ENCODE measurements at regions not wholly inside any gene's neighbourhood (a gene's known extent, or its start where the extent isn't known, plus 50 kb on each side); places are given as distances from the start of the nearest gene placed in this dataset.
A peak's percentile ranks its signal among the peaks of the same experiment; 100 is the strongest.

GRCh38 chr19:27975419-27976005 is 1237.4 kb downstream of the UQCRFS1 start:
- H3K4me1 ChIP-seq = no peaks in the 10 kb centered on the region
- TF ChIP-seq CTCF (IDR thresholded peaks at IDR 0.05) = no peak
- H3K27me3 ChIP-seq = no peaks in the 10 kb centered on the region
- intact Hi-C loops (cut with DNase I) = no loop called here
- H3K36me3 ChIP-seq = no peaks in the 10 kb centered on the region
- H3K9me3 ChIP-seq = no peaks in the 10 kb centered on the region
- H3K27ac ChIP-seq = no peak overlapping the region
- ATAC-seq (no peak), DNase-seq (no peak)
- H3K4me3 ChIP-seq = no peak overlapping the region

GRCh38 chr19:27974082-27974513 is 1238.9 kb downstream of the UQCRFS1 start:
- intact Hi-C loops (cut with DNase I) = no loop called here
- H3K9me3 ChIP-seq = no peaks in the 10 kb centered on the region
- DNase-seq = no peak
- H3K4me3 ChIP-seq = no peak overlapping the region
- H3K27ac ChIP-seq = no peak overlapping the region
- no peaks in the 10 kb centered on the region for H3K36me3 ChIP-seq
- peak; percentile 36 for TF ChIP-seq CTCF (IDR thresholded peaks at IDR 0.05)
- H3K27me3 ChIP-seq = no peaks in the 10 kb centered on the region
- H3K4me1 ChIP-seq = no peaks in the 10 kb centered on the region
- no peak for ATAC-seq

GRCh38 chr19:27972291-27973040 is 1240.5 kb downstream of the UQCRFS1 start:
- Histone ChIP-seq H3K27me3 (no peaks in the 10 kb centered on the region), H3K4me1 (no peaks in the 10 kb centered on the region), H3K27ac (no peak overlapping the region), H3K9me3 (no peaks in the 10 kb centered on the region), H3K4me3 (no peak overlapping the region), H3K36me3 (no peaks in the 10 kb centered on the region)
- intact Hi-C loops (cut with DNase I) = no loop called here
- ATAC-seq (peak; percentile 54), DNase-seq (no peak)
- no peak for TF ChIP-seq CTCF (IDR thresholded peaks at IDR 0.05)

- no peak overlapping the region for H3K4me3 ChIP-seq
- intact Hi-C loops (cut with DNase I) = no loop called here
Measured at GRCh38 chr19:27971869-27972268, 1241.1 kb downstream of the UQCRFS1 start.

GRCh38 chr19:27971071-27971470 is 1241.9 kb downstream of the UQCRFS1 start:
- Histone ChIP-seq H3K4me1 (no peaks in the 10 kb centered on the region), H3K27ac (no peak overlapping the region), H3K4me3 (no peak overlapping the region), H3K27me3 (no peaks in the 10 kb centered on the region), H3K36me3 (no peaks in the 10 kb centered on the region), H3K9me3 (no peaks in the 10 kb centered on the region)
- TF ChIP-seq CTCF (IDR thresholded peaks at IDR 0.05) = no peak
- ATAC-seq (peak; percentile 64), DNase-seq (no peak)
- intact Hi-C loops (cut with DNase I) = no loop called here

More at GRCh38 chr19:27971869-27972268, 1241.1 kb downstream of the UQCRFS1 start:
- Histone ChIP-seq H3K27ac (no peak overlapping the region), H3K4me1 (no peaks in the 10 kb centered on the region), H3K36me3 (no peaks in the 10 kb centered on the region), H3K9me3 (no peaks in the 10 kb centered on the region), H3K27me3 (no peaks in the 10 kb centered on the region)
- no peak for ATAC-seq
- no peak for DNase-seq
- no peak for TF ChIP-seq CTCF (IDR thresholded peaks at IDR 0.05)

Measured in upper lobe of right lung (tissue), 1 donor.